ENCODE measurements at regions not wholly inside any gene's neighbourhood (a gene's known extent, or its start where the extent isn't known, plus 50 kb on each side); places are given as distances from the start of the nearest gene placed in this dataset.

DNA sequence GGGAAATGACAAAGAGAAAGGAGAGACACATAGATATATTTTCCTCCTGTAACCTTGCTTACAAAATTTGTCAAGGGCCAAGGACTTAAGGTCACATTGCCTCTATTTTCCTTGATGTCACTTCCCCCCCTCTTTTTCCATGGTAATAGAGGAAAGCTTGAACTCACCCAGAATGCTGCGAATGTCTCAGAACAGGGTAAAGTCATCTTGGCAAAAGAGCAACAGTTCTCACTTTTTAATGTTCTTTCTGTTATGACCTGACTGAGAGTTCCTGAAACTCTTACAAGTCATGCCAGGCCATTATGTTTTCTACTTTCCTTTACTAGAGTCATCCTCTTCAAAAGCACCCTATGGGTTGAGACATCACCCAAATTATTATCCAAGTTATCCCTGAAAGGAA lies 50.7 kb upstream of the PRDM5 start:
- TF ChIP-seq, protein P1, sequence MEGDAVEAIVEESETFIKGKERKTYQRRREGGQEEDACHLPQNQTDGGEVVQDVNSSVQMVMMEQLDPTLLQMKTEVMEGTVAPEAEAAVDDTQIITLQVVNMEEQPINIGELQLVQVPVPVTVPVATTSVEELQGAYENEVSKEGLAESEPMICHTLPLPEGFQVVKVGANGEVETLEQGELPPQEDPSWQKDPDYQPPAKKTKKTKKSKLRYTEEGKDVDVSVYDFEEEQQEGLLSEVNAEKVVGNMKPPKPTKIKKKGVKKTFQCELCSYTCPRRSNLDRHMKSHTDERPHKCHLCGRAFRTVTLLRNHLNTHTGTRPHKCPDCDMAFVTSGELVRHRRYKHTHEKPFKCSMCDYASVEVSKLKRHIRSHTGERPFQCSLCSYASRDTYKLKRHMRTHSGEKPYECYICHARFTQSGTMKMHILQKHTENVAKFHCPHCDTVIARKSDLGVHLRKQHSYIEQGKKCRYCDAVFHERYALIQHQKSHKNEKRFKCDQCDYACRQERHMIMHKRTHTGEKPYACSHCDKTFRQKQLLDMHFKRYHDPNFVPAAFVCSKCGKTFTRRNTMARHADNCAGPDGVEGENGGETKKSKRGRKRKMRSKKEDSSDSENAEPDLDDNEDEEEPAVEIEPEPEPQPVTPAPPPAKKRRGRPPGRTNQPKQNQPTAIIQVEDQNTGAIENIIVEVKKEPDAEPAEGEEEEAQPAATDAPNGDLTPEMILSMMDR (IDR thresholded peaks at IDR 0.05 in 8 of 11, conservative IDR thresholded peaks at IDR 0.05 in 3 of 11): no peak
- no peak for TF ChIP-seq POLR2A (IDR thresholded peaks at IDR 0.05)
